ENCODE measurements at regions not wholly inside any gene's neighbourhood (a gene's known extent, or its start where the extent isn't known, plus 50 kb on each side); places are given as distances from the start of the nearest gene placed in this dataset.

- TF ChIP-seq SUZ12 (IDR thresholded peaks at IDR 0.05; ENCODE audit: extremely low read depth, insufficient read depth, insufficient read length) (no peak), YY1 (IDR thresholded peaks at IDR 0.05; ENCODE audit: insufficient read depth, insufficient read length) (no peak)
Observed at GRCh38 chr6:170051229-170052172, 239.4 kb downstream of the DLL1 start.

Data from NT2/D1 (cell line).